Osteocyte (in vitro differentiated cells): ENCODE measurements at regions not wholly inside any gene's neighbourhood (a gene's known extent, or its start where the extent isn't known, plus 50 kb on each side); places are given as distances from the start of the nearest gene placed in this dataset.

ENCODE experiments used
- DNase-seq: peaks from one replicate; pipeline ENCODE4 v3.0.0; 2021; ENCODE audit warnings: mixed read lengths; ENCODE audit not compliant: unreplicated experiment; ENCODE audit errors: extremely low spot score
- H3K27ac Mint-ChIP-seq: one replicate; pipeline ENCODE4 v1.8.0; 2021; ENCODE audit warnings: mild to moderate bottlenecking, mixed read lengths; ENCODE audit not compliant: unreplicated experiment
- H3K27me3 Mint-ChIP-seq: one replicate; pipeline ENCODE4 v1.8.0; 2021; ENCODE audit warnings: mixed read lengths; ENCODE audit not compliant: unreplicated experiment
- H3K36me3 Mint-ChIP-seq: one replicate; pipeline ENCODE4 v1.8.0; 2021; ENCODE audit warnings: mixed read lengths; ENCODE audit not compliant: unreplicated experiment
- H3K4me1 Mint-ChIP-seq: one replicate; pipeline ENCODE4 v1.8.0; 2021; ENCODE audit warnings: mixed read lengths; ENCODE audit not compliant: unreplicated experiment
- H3K4me3 Mint-ChIP-seq: one replicate; pipeline ENCODE4 v1.8.0; 2021; ENCODE audit warnings: mild to moderate bottlenecking, moderate library complexity, mixed read lengths; ENCODE audit not compliant: unreplicated experiment
- H3K9me3 Mint-ChIP-seq: one replicate; pipeline ENCODE4 v1.8.0; 2021; ENCODE audit warnings: mixed read lengths; ENCODE audit not compliant: unreplicated experiment
- CTCF ChIP-seq: fragments of 200-600 bp; sonication (generic); IDR thresholded peaks from 2 replicates; pipeline ENCODE4 v1.5.0; 2021; ENCODE audit warnings: antibody characterized with exemption, mild to moderate bottlenecking, moderate library complexity

GRCh38 chr18:44134447-44134846 lies 546.2 kb upstream of the SETBP1 start:
- Mint-ChIP-seq H3K4me1 (peaks cover 32% of the 10 kb centered on the region), H3K27me3 (no peaks in the 10 kb centered on the region), H3K36me3 (peaks cover 3% of the 10 kb centered on the region), H3K9me3 (peaks cover 13% of the 10 kb centered on the region), H3K27ac (peak overlapping the region; percentile 5), H3K4me3 (no peak overlapping the region)
- TF ChIP-seq CTCF = no peak
- no peak for DNase-seq

DNA sequence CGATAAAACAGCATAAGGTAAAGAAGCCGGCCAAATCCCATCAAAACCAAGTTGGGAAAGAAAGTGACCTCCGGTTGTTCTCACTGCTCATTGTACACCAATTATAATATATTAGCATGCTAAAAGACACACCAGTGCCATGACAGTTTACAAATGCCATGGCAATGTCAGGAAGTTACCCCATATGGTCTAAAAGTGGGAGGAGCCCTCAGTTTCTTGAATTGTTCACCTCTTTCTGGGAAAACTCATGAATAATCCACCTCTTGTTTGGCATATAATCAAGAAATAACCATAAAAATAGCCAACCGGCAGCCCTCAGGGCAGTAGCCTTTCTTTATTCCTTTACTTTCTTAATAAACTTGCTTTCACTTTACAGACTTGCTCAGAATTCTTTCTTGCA lies 544.9 kb upstream of the SETBP1 start:
- Mint-ChIP-seq H3K4me1 (peaks cover 24% of the 10 kb centered on the region), H3K36me3 (peaks cover 3% of the 10 kb centered on the region), H3K4me3 (no peak overlapping the region), H3K27ac (no peak overlapping the region), H3K27me3 (no peaks in the 10 kb centered on the region), H3K9me3 (peaks cover 13% of the 10 kb centered on the region)
- DNase-seq = no peak
- TF ChIP-seq CTCF = no peak

GRCh38 chr18:44136326-44136725 lies 544.4 kb upstream of the SETBP1 start:
- Mint-ChIP-seq H3K27ac (no peak overlapping the region), H3K9me3 (peaks cover 13% of the 10 kb centered on the region)

GRCh38 chr18:44143072-44143471 lies 537.6 kb upstream of the SETBP1 start:
- Mint-ChIP-seq H3K4me3 (no peak overlapping the region), H3K27me3 (no peaks in the 10 kb centered on the region), H3K4me1 (peaks cover 3% of the 10 kb centered on the region), H3K36me3 (no peaks in the 10 kb centered on the region), H3K9me3 (peaks cover 4% of the 10 kb centered on the region), H3K27ac (no peak overlapping the region)
- DNase-seq = no peak
- TF ChIP-seq CTCF = no peak

More at GRCh38 chr18:44136326-44136725, 544.4 kb upstream of the SETBP1 start:
- Mint-ChIP-seq H3K36me3 (peaks cover 3% of the 10 kb centered on the region), H3K4me1 (peaks cover 20% of the 10 kb centered on the region), H3K4me3 (no peak overlapping the region), H3K27me3 (no peaks in the 10 kb centered on the region)
- DNase-seq = no peak
- no peak for TF ChIP-seq CTCF

DNA sequence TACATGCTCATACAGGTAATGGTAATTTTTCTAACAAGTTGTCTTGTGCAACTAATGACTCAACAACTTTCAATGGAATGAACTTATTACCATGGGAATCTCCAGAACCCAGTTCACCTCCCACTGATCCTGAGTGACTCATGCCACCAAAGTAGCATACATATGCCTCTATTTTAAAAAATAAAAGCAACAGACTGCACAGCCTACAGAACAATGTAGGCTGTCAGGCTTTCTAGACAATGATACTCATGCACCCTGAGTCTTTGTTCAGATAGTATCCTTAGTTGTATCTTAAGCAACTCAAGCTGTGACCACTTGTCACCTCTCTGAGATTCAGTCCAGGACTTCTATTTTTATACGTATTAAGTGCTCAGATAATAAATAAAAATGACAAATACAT lies 531.0 kb upstream of the SETBP1 start:
- TF ChIP-seq CTCF = no peak
- H3K4me3 Mint-ChIP-seq = no peak overlapping the region
- no peaks in the 10 kb centered on the region for H3K9me3 Mint-ChIP-seq
- peaks cover 13% of the 10 kb centered on the region for H3K4me1 Mint-ChIP-seq
- no peaks in the 10 kb centered on the region for H3K36me3 Mint-ChIP-seq
- no peak for DNase-seq
- no peak overlapping the region for H3K27ac Mint-ChIP-seq
- no peaks in the 10 kb centered on the region for H3K27me3 Mint-ChIP-seq
